GM18907 (cell line): ENCODE measurements at regions not wholly inside any gene's neighbourhood (a gene's known extent, or its start where the extent isn't known, plus 50 kb on each side); places are given as distances from the start of the nearest gene placed in this dataset.
"Not testable (repeated sequence)": the region's sequence is repeated elsewhere in the genome, so short reads cannot be mapped to it uniquely, and the experiment has no call there.

Source experiments
- ATAC-seq: cut with Tn5 transposase; IDR thresholded peaks from one replicate; pipeline ENCODE4 v1.9.1; 2021; ENCODE audit warnings: mild to moderate bottlenecking, moderate library complexity; ENCODE audit not compliant: unreplicated experiment

DNA sequence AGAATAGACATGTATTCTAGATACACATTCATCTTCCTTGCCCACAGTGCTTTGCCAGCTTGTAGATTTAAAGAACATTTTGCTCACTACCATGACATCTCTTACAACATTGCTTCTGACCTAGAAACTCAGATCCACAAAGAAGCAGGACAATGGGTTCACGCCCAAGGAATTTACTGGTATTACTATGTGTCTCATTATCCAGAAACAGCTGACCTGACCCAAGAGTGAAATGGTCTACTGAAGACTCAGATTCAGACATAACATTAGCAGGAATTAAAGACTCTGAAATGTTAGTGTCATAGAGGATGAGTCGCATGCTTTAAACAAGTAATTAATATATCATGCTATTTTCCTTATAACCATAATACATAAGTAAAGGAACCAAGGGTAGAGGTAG is 731.4 kb downstream of the GALC start:
- ATAC-seq: no peak

DNA sequence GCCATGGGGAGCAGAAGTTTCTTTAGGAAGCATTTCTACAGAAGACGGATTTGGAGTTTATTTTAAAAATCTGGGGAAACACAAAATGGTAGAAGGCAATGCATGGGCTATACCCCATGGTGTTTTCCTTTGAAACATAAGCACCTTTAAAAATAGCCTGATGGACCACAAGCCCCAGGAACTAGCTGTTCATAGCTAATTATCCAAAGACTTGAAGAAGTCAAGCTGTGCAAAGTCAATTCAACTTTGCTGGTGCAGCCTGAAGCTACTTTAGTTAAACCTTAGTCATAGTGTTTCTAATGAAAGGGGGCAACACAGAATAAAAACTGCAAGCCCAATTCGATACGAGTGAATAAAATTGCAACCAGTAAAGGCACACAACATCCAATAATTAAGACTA is 732.5 kb downstream of the GALC start:
- ATAC-seq: no peak

DNA sequence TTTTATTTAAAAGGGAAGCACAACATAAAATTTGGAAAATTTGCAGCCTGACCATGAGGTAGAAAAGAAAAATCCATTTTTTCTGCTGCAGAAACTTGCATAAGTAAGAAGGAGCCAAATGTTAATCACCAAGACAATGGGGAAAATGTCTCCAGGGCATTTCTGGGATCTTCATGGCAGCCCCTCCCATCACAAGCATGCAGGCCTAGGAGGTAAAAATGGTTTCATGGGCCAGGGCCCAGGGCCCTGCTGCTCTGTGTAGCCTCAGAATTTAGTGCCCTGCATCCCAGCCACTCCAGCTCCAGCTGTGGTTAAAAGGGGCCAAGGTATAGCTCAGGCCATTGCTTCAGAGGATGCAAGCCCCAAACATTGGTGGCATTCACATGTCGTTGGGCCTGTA is 735.6 kb downstream of the GALC start:
- ATAC-seq: no peak

DNA sequence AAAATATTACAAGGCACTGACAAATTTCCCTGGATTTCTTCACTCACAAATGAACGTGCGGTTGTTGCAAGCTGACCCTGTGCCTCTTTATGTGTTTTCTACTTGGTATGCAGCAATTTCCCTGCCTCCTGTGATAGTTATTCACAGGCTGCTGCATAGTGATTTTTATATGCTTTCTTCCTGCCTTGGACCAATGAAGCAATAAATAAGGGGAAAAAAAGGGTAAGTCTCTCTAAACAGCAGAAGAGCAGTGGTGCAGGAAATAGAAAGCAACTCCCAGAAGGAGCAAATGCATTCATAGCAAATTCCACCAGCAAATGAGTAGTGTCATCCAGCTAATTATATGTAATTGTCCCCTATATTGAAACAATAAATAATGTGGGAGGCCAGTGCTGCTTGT is 737.9 kb downstream of the GALC start:
- no peak for ATAC-seq

DNA sequence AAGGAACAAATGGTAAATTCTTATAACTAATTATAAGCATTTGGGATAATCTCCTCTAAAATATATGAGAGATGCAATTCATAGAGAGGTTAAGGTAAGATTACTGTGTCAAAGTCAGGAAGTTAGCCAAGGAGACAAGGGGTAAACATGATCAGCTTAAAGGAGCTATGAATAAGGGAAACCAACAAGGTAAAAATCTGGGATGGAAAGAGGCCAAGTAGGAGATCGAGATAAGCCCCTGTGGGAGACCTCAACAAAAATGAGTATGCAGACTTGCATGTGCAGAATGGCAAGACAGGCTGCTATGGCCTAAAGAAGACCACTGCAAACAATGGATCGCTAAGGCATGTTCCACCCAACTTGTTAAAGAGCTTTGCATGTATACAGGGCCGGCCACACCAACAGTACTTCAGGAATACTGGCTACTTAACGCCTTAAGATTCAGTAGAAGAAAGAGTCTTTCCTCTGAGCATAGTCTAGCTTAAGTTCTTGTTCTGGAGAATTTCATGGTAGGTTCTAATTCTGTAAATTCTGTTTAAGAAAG is 738.6 kb downstream of the GALC start:
- ATAC-seq: no peak

DNA sequence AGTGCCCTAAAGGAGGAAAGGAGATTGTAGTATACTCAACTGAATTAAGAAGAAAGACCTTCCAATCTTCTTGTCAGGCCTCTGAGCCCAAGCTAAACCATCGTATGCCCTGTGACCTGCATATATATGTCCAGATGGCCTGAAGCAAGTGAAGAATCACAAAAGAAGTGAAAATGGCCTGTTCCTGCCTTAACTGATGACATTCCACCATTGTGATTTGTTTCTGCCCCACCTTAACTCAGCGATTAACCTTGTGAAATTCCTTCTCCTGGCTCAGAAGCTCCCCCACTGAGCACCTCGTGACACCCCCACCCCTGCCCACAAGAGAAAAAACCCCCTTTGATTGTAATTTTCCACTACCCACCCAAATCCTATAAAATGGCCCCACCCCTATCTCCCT is 739.2 kb downstream of the GALC start:
- not testable (repeated sequence) for ATAC-seq

DNA sequence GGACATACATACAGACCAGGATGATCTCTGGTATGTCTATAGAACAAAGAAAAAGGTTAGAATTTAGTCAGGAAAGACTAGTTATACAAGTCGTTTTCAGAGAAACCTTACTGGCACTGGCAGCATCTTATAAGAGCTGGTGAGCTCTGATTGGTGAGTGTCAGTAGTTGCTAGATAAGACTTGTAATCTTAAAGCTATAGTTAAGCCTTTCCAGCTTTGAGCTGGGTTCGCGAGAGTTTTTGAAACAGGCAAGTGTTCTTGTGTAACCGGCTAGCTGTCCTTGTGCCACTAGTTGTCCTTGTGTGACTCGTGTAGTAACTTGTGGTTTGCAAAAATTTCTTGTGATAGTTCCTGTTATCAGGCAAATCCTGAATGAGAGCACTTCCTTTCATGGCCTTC is 740.9 kb downstream of the GALC start:
- ATAC-seq: no peak

DNA sequence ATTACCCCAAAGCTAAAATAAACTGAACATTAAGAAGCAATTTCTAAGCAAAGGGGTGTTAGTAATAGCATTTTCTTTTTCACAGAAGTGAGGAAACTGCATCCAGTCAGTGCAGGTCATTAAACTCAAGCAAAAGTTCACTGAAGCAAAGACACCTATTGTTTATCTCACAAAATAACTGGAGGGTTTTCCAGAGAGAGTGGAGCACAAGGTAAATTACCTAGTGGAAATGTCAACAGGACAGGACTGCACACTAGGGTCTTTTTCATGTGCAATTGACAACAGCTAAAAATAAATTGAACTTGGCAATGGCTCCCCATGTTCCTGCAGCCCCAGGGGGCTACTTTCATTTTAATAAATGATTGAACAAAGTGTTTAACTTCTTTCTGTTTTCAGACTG is 742.0 kb downstream of the GALC start:
- no peak for ATAC-seq

DNA sequence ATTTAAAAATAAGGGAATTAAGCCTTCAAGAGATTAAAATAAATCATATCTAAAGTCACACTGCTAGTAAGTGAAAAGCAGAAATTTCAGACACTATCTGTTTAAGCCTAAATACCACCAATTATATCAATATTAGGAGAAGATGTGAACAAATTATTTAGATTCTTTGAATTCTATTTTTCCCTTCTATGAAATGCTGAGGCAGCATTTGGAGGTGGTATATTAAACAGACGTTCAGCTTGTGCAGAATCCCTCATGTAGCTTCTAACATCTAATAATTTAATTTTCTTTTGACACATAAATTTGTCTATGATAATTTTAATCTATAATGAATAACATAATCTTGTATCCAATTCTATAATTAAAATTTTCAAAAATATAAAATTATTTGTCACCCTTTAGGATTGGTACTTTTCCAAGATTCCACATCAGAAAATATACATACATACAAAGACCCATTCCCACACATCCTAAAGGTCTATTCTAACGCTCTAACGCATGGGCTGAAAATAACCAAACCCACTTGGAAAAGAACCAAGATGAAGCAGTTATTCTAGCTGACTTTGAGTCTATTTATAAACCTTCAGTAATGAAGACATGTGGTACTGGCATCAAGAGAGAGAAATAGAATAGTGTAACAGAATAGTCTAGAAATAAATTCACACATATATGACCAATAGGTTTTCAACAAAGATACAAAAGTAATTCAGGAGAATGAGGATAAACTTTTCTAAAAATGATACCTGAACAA is 751.8 kb downstream of the GALC start:
- ATAC-seq: no peak

DNA sequence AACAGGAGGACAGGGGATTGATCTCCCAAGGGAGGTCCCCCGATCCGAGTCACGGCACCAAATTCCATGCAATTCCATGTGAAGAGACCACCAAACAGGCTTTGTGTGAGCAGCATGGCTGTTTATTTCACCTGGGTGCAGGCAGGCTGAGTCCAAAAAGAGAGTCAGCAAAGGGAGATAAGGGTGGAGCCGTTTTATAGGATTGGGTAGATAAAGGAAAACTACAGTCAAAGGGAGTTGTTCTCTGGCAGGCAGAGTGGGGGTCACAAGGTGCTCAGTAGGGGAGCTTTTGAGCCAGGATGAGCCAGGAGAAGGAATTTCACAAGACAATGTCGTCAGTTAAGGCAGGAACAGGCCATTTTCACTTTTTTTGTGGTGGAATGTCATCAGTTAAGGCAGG is 752.7 kb downstream of the GALC start:
- not testable (repeated sequence) for ATAC-seq

DNA sequence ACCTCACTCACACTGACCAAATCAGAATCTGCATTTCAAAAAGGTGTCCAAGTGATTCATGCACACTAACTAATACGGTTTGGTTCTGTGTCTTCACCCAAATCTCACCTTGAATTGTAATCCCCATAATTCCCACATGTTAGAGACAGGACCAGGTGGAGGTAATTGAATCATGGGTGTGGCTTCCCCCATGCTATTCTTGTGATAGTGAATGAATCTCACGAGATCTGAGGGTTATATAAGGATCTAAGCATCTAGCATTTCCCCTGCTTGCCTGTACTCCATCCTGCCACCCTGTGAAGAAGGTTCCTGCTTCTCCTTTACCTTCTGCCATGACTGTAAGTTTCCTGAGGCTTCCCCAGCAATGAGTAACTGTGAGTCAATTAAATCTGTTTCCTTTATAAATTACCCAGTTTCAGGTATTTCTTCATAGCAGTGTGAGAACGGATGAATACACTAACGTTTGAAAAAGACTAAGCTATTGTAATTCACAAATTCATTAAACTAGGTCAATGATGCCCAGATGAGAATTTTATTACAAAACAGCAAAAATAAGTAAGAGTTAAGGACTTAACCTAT is 759.1 kb downstream of the GALC start:
- no peak for ATAC-seq

DNA sequence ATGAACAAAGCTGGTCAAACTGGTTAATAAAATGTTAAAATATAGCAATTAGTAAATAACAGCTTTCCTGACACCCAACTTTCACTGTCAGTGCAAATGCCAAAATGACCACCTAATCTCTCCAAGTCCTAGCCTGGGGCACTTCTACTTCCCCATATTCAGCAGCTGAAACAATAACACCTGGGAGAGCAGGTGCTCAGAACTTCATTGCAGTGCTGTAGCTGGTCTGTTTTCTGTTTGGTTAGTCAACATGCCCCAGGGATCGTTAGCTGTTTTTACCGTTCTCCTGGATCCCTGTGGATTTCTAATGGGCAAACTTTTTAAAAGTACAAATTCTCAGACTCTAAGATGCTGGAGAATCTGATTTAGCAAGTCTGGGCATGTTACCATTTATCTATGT is 759.7 kb downstream of the GALC start:
- ATAC-seq: no peak

DNA sequence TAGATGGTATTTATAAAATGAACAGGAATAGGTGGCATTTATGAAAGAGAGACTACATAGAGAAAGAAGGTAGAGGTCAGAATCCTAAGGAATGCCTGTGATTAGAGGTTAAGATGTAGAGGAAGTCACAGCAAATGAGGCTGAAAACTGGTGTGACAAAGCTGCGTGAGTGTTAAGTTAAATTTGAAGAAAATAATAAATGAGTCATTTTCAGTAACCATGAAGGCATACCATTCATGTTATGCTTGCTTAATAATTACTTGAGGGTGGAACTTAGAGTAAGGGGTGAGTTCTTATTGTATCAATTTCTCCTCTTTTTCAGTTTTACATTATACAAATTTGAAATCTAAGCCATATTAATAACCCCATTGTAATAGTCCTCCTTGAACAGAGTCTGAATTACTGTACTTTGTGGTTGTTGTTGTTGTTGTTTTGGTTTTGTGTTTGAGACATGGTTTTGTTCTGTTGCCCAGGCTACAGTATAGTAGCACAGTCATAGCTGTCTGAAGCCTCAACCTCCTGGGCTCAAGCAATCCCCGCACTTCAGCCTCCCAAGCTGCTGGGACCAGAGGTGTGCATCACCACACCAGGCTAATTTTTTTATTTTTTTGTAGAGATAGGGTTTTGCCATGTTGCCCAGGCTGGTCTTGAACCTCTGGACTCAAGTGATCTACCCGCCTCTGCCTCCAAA is 761.5 kb downstream of the GALC start:
- ATAC-seq: no peak

DNA sequence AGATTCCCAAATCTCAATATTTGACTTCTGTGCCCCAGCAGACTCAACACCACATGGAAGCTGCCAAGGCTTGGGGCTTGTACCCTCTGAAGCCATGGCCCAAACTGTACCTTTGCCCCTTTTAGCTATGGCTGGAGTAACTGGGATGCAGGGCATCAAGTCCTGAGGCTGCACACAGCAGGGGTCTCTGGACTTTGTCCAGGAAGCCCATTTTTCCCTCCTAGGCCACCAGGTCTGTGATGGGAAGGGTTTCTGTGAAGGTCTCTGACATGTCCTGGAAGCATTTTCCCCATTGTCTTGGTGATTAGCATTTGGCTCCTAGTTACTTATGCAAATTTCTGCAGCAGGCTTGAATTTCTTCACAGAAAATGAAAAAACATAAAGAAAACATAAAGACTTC is 762.3 kb downstream of the GALC start:
- no peak for ATAC-seq

DNA sequence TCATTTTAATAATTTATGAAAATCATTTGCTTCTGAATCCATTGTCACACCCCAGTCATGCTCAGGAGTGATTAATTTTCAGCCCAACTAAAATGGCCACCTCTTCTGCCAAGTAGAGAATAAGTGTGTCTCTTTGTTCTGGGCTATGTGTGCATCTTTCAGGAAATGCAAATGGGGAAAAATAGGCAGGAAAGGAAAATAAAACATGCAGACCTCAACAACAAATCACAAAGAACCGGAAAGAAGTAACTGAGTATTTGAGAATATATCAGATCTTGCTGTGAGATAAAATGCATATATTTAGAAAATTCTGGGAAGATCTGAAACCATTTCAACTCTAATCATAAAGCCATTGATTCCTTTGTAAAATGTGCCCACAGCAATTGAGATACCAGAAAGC is 763.9 kb downstream of the GALC start:
- ATAC-seq: no peak

DNA sequence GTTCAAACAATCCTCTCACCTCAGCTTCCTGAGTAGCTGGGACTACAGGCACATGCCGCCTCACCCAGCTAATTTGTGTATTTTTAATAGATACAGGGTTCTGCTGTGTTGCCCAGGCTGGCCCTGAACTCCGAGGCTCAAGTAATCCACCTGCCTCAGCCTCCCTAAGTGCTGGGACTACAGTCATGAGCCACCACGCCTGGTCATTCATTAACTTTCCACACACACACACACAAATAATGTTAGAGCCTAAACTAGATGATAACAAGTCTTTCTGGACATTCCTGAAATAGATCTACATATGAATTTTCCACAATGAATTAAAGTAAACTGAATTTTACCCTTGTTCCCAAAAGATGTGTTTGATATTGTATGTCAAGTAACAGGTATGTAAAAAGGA is 776.0 kb downstream of the GALC start:
- no peak for ATAC-seq

DNA sequence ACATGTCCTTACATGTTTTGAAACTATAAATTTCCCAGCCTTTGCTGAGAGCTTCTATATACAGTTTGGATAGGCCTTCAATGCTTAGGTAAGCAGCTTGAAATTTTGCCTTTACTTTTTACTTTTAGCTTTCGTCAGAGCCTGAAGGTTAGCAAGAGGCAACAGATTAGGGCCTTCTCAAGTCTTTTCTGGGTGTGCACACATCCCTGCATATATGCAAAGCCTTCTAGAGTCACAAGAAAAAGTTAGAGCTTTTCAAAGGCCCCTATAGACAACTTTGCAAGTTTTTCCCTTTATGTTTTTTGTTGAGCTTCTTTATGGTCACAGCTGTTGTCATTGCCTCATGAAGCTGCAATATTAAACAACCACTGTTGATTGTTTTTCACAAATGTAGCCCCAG is 778.4 kb downstream of the GALC start:
- ATAC-seq: no peak

DNA sequence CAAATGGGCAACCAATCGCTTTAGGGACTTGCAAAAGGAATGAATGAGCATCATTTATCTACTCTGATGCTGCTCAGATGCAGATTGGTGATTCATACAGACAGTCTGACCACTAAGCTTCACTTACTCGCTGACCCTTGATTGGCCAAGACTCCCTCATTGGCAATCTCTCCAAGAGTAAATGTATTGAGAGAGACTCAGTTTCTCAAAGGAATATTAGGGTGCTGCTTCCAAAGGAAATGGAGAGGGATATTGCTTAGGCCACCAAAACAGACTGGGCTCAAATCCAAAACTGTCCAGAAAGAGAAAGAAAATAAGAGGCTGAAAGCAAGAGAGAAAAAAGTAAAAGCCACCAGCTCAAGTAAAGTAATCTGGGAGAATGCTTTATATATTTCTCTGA is 785.2 kb downstream of the GALC start:
- ATAC-seq: no peak

DNA sequence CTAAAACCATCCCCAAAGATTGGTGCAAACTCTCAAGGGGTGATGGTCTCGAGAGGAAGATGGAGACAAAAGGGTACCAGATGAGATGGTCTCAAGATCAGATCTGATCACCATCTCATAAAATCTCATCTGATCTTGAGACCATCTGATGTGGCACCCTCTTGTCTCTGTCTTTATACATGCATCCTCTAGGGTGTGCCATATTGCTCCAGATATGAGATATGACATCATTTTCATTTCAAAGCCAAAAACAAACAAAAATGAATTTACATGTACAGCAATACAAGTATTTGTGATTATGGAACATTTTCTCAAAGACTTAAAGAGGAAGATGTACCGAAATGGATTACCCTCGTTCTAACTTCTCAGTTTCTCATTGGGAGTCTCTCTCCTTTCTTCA is 787.2 kb downstream of the GALC start:
- no peak for ATAC-seq

DNA sequence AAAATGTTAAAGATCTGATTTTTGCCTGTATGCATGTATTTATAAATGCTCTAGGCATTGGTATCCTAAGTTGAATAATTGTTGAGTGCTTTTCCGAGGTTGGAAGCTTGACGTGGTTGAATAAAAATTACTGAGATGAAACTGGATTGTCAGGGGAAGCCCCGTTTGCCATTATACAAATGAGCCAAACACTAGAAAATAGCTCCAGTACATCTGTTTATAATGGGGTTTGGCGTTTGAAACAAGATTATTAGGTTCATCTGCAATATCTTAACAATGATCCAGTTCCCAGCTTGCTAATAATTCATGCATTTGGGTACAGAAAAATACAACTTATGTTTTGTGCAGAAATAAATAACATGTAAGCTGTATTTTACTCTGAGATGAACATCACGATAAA is 789.6 kb downstream of the GALC start:
- ATAC-seq: no peak

DNA sequence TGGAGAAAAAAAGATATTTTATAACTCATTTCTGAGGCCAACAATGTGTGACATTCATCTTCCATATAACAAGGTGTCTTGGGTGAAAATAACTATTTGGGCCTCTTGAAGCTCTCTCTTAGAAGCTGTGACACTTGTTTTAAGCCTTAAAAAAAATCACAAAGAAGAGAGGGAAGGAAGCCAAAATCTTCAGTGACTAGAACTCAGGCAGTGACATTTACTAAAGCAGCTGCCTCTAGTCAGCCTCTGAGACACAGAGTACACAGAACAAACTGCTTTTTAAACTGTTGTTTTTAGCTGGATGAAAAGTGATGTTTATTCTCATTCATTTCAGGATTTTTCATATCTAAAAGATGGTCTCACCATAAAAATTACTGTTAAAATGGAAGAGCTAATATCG is 793.6 kb downstream of the GALC start:
- no peak for ATAC-seq

DNA sequence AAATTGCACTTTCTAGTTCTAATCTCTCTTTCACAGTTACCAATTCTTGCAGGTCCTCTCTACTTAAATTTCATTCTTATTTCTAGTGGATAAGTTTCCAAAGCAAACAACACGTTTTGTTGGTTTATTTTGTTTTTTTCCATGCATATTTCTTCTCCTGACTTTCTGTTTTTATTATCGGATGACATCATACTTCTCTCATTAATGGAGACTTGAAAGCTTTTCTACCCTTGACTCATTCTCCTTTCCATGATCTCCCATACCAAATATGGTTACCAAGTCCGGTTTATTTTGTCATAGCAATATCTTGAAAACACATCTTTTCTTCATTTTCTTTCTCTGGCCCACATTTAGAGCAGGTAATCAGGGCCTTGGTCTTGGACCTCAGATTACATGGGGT is 796.5 kb downstream of the GALC start:
- ATAC-seq: no peak
